K562 (cell line): ENCODE measurements at regions not wholly inside any gene's neighbourhood (a gene's known extent, or its start where the extent isn't known, plus 50 kb on each side); places are given as distances from the start of the nearest gene placed in this dataset.

Experiments used
- REST ChIP-seq, 2 experiments: fragments of 450-650 bp; formaldehyde crosslinking in 1 of 2; IDR thresholded peaks; 2 replicates each; pipeline versions ENCODE4 v1.4.0 to v1.6.1; 2014 to 2020; ENCODE audit warnings: mild to moderate bottlenecking in 2 of 2, borderline replicate concordance in 1 of 2, low read depth in 1 of 2
- SRSF3 ChIP-seq: fragments of 200-400 bp; formaldehyde crosslinking; IDR thresholded peaks from 2 replicates; pipeline ENCODE4 v1.6.1; 2016; ENCODE audit warnings: mild to moderate bottlenecking, low read length, moderate library complexity; ENCODE audit not compliant: insufficient read depth
- USF2 ChIP-seq: sonication (generic); formaldehyde crosslinking; IDR thresholded peaks from 2 replicates; pipeline ENCODE4 v1.5.0; 2020; ENCODE audit warnings: missing genetic modification reagents
- ZBTB17 ChIP-seq: fragments of 450-650 bp; formaldehyde crosslinking; IDR thresholded peaks from 2 replicates; pipeline ENCODE4 v1.4.0; 2020; ENCODE audit warnings: mild to moderate bottlenecking
- ZNF274 ChIP-seq: IDR thresholded peaks from 2 replicates; pipeline ENCODE4 v1.6.1; 2011; ENCODE audit warnings: low read depth, mild to moderate bottlenecking, low read length, moderate library complexity, borderline replicate concordance

- TF ChIP-seq ZBTB17 (CRISPR knock-in tag) (no peak), ZNF274 (no peak), USF2 (no peak), SRSF3 (no peak), REST (IDR thresholded peaks at IDR 0.05; ENCODE audit: borderline replicate concordance) (no peak), REST (CRISPR knock-in tag; IDR thresholded peaks at IDR 0.05; ENCODE audit: low read depth) (no peak)
Observed at GRCh38 chr22:34879001-34879400, 187.0 kb upstream of the ISX start.
